ENCODE measurements at regions not wholly inside any gene's neighbourhood (a gene's known extent, or its start where the extent isn't known, plus 50 kb on each side); places are given as distances from the start of the nearest gene placed in this dataset.

DNA sequence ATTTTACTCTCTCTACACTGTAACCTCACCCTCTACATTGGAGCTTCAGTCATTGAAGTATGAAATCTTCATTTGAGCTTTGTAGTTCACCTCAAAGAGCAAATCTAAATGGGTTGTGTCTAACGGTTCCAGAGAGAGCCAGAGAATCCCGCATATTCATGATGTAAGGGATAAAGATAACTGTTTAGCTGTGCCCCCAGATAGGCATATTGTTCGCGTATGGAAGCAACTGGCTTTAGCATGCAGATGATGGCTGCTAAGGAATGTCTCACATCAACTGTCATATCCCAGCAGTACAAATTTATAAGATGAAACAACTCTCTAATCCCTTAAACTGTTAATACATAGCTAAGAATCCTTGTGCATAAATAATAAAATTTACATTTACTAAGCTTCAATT, 412.7 kb upstream of the ROBO2 start:
- CTCF ChIA-PET (ENCODE audit: partially characterized antibody), result interaction anchor here (0.6 to 1.7 kb wide), 3 partner anchors 20 to 42 kb away, joined by 3 to 7 read pairs (median 4); no protein-coding TSS in a partner anchor

More for the DNA sequence above, 412.7 kb upstream of the ROBO2 start:
- H2BK12ac ChIP-seq (ENCODE audit: low read depth, low read length), result no peak overlapping the region
- FAIRE-seq (no peak), DNase-seq (ENCODE audit: low read depth in 1 of 2, low spot score in 2 of 2) (no peak)
- H2AK5ac ChIP-seq (ENCODE audit: low read depth, low read length), result no peak overlapping the region
- H3K23me2 ChIP-seq (ENCODE audit: low read depth, low read length), result no peaks in the 10 kb centered on the region
- TF ChIP-seq BRCA1 (IDR thresholded peaks at IDR 0.05; ENCODE audit: low read depth, low read length), result no peak
- H3K56ac ChIP-seq (replicated peaks; ENCODE audit: insufficient read length, low read depth, low read length), result no peak overlapping the region
- no peaks in the 10 kb centered on the region for H3K79me1 ChIP-seq (ENCODE audit: low read depth, low read length)
- no peak overlapping the region for H3K27ac ChIP-seq (ENCODE audit: low read depth, low read length)
- H3K14ac ChIP-seq (ENCODE audit: insufficient read length), result no peak overlapping the region
- no peak overlapping the region for H3K4ac ChIP-seq (replicated peaks; ENCODE audit: insufficient read length, low read depth, low read length)
- H2AFZ ChIP-seq (ENCODE audit: low read length), result no peak overlapping the region
- no peaks in the 10 kb centered on the region for H3K9me3 ChIP-seq (ENCODE audit: insufficient read depth in 2 of 2, low read depth in 1 of 2, low read length in 1 of 2)
- H3K36me3 ChIP-seq (ENCODE audit: control insufficient read depth in 2 of 4, insufficient read depth in 4 of 4, low read length in 3 of 4), result no peaks in the 10 kb centered on the region
- no peak overlapping the region for H2BK120ac ChIP-seq (replicated peaks; ENCODE audit: low read depth, low read length)
- no peak overlapping the region for H4K5ac ChIP-seq (ENCODE audit: insufficient read length, low read depth, low read length)
- H3K9ac ChIP-seq (replicated peaks in 1 of 4; ENCODE audit: extremely low read depth in 1 of 4, low read depth in 3 of 4, low read length in 3 of 4), result no peak overlapping the region
- no peak overlapping the region for H3K18ac ChIP-seq (ENCODE audit: extremely low read depth, low read length)
- WGBS, 2 experiments (ENCODE audit: extremely low coverage in 1 of 2, insufficient coverage in 1 of 2, insufficient read length in 1 of 2, insufficient replicate concordance in 2 of 2, low coverage in 1 of 2, low lambda C conversion rate in 2 of 2, missing lambda C conversion rate in 1 of 2), result 87% methylated on average over 4 of the region's 4 CpGs; no CpG with 5 or more reads in 1 of the 2 experiments
- no peak overlapping the region for H3K4me2 ChIP-seq (ENCODE audit: insufficient read depth in 1 of 2, low read depth in 2 of 2, low read length in 2 of 2)
- H2BK20ac ChIP-seq (ENCODE audit: low read length), result no peak overlapping the region
- H3K27me3 ChIP-seq (replicated peaks in 1 of 4; ENCODE audit: control insufficient read depth in 3 of 4, extremely low read depth in 1 of 4, insufficient read depth in 3 of 4, low read length in 3 of 4), result no peaks in the 10 kb centered on the region
- no peak overlapping the region for H2BK5ac ChIP-seq (ENCODE audit: low read depth, low read length)
- no peak overlapping the region for H2BK15ac ChIP-seq (ENCODE audit: low read length)
- H4K8ac ChIP-seq (ENCODE audit: extremely low read depth, insufficient read depth, low read length), result no peak overlapping the region
- no peaks in the 10 kb centered on the region for H4K20me1 ChIP-seq (replicated peaks in 1 of 2; ENCODE audit: control insufficient read depth in 1 of 2, insufficient read depth in 2 of 2, low read length in 2 of 2)
- no peak overlapping the region for H3K23ac ChIP-seq (ENCODE audit: insufficient read length)
- no peaks in the 10 kb centered on the region for H3K79me2 ChIP-seq (ENCODE audit: control insufficient read depth in 1 of 2, insufficient read depth in 2 of 2, low read length in 2 of 2)
- POLR2A ChIA-PET (ENCODE audit: partially characterized antibody), result no interaction called here
- H3K4me1 ChIP-seq (replicated peaks in 1 of 4; ENCODE audit: control insufficient read depth in 3 of 4, insufficient read depth in 4 of 4, low read length in 3 of 4), result peaks cover 0 to under 1% (median 0%) of the 10 kb centered on the region in 4 experiments; a peak in 1 of 7 replicates
- H4K91ac ChIP-seq (replicated peaks; ENCODE audit: insufficient read length, low read length), result no peak overlapping the region
- H3K4me3 ChIP-seq (ENCODE audit: extremely low read depth in 1 of 4, insufficient read depth in 2 of 4, low read depth in 3 of 4, low read length in 4 of 4), result no peak overlapping the region

Measured in H1 (cell line).